GM12878 (cell line): ENCODE measurements at regions not wholly inside any gene's neighbourhood (a gene's known extent, or its start where the extent isn't known, plus 50 kb on each side); places are given as distances from the start of the nearest gene placed in this dataset.

Experiments
- HDAC6 ChIP-seq: fragments of 200-600 bp; sonication (generic); IDR thresholded peaks from one replicate; pipeline ENCODE4 v1.8.0; 2017; ENCODE audit warnings: antibody characterized with exemption; ENCODE audit not compliant: unreplicated experiment
- MAX ChIP-seq: IDR thresholded peaks from 2 replicates; pipeline ENCODE4 v1.6.1; 2012; ENCODE audit warnings: low read depth, low read length, improper control_type of control experiment
- POLR2A ChIP-seq: IDR thresholded peaks from 2 replicates; pipeline ENCODE4 v1.6.1; 2011; ENCODE audit warnings: low read depth, mild to moderate bottlenecking, low read length
- RCOR1 ChIP-seq: conservative IDR thresholded peaks from 2 replicates; pipeline ENCODE4 v1.6.1; 2012; ENCODE audit warnings: low read depth, low read length, improper control_type of control experiment
- ZSCAN29 ChIP-seq: fragments of 450-650 bp; IDR thresholded peaks from 2 replicates; pipeline ENCODE4 v1.6.1; 2017; ENCODE audit warnings: mild to moderate bottlenecking, moderate library complexity

- no peak for TF ChIP-seq ZSCAN29
- no peak for TF ChIP-seq RCOR1
- no peak for TF ChIP-seq MAX
- no peak for TF ChIP-seq HDAC6
- TF ChIP-seq POLR2A, result no peak
These were observed 284.5 kb upstream of the ROBO1 start for GRCh38 chr3:80052271-80052670.
